ENCODE measurements at regions not wholly inside any gene's neighbourhood (a gene's known extent, or its start where the extent isn't known, plus 50 kb on each side); places are given as distances from the start of the nearest gene placed in this dataset.
A peak's percentile ranks its signal among the peaks of the same experiment; 100 is the strongest.

- Histone ChIP-seq H3K9me3 (ENCODE audit: control insufficient read depth in 1 of 2, low read length in 2 of 2) (no peaks in the 10 kb centered on the region), H3K27me3 (ENCODE audit: low read depth, low read length) (no peaks in the 10 kb centered on the region), H3K27ac (ENCODE audit: low read length) (no peak overlapping the region), H3K4me3 (ENCODE audit: low read depth in 1 of 2, low read length in 2 of 2) (no peak overlapping the region), H3K4me1 (ENCODE audit: control insufficient read depth in 1 of 2, insufficient read depth in 2 of 2, low read length in 2 of 2) (no peaks in the 10 kb centered on the region), H3K36me3 (ENCODE audit: control insufficient read depth in 1 of 2, insufficient read depth in 2 of 2, low read length in 2 of 2) (no peaks in the 10 kb centered on the region)
These were observed 369.6 kb downstream of the PCDH7 start for GRCh38 chr4:31089815-31090214.

DNA sequence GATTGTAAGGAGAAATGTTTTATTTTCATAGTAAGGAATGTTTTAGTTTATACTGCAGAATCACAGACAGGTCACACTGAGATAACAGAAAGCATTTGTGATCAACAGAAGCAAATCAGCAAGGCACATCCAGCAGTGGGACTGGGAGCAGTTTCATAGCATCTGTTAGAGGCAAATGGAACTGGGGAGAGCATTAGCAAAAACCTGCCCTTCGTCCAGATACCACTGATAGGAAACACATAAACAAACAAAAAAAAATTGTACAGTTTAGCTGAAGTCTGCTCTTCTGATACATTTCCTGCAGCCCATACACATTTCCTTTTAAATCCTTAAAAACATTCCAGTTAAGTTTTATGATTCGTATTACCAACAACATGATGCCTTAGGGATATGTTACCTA, 374.3 kb downstream of the PCDH7 start:
- no peaks in the 10 kb centered on the region for H3K36me3 ChIP-seq (ENCODE audit: control insufficient read depth in 1 of 2, insufficient read depth in 2 of 2, low read length in 2 of 2)
- H3K27me3 ChIP-seq (ENCODE audit: low read depth, low read length) = no peaks in the 10 kb centered on the region
- H3K9me3 ChIP-seq (ENCODE audit: control insufficient read depth in 1 of 2, low read length in 2 of 2) = no peaks in the 10 kb centered on the region
- no peak overlapping the region for H3K4me3 ChIP-seq (ENCODE audit: low read depth in 1 of 2, low read length in 2 of 2)
- H3K27ac ChIP-seq (ENCODE audit: low read length) = no peak overlapping the region
- H3K4me1 ChIP-seq (ENCODE audit: control insufficient read depth in 1 of 2, insufficient read depth in 2 of 2, low read length in 2 of 2) = no peaks in the 10 kb centered on the region

DNA sequence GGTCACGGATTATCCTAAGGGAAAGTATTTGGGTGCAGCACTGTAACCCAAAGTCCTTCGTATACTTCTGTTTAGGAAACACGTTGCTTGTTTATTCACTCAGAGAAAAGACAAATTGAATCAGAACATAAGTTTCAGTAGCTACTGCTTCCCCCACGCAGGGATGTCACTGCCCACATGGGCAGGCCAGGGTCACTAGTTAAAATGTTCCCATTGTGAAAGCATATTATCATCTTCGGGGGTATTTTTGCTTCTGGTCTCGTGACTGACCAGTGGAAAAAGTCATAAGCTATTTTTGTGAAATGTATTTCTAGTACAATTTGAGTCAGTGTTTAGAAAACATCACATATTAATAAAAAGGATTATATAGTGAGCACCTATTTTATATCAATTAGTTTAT, 377.8 kb downstream of the PCDH7 start:
- Histone ChIP-seq H3K27ac (ENCODE audit: low read length) (no peak overlapping the region), H3K36me3 (ENCODE audit: control insufficient read depth in 1 of 2, insufficient read depth in 2 of 2, low read length in 2 of 2) (no peaks in the 10 kb centered on the region), H3K9me3 (ENCODE audit: control insufficient read depth in 1 of 2, low read length in 2 of 2) (no peaks in the 10 kb centered on the region), H3K4me3 (ENCODE audit: low read depth in 1 of 2, low read length in 2 of 2) (no peak overlapping the region), H3K4me1 (ENCODE audit: control insufficient read depth in 1 of 2, insufficient read depth in 2 of 2, low read length in 2 of 2) (no peaks in the 10 kb centered on the region), H3K27me3 (ENCODE audit: low read depth, low read length) (no peaks in the 10 kb centered on the region)

GRCh38 chr4:31100536-31100935, 380.4 kb downstream of the PCDH7 start:
- no peaks in the 10 kb centered on the region for H3K36me3 ChIP-seq (ENCODE audit: control insufficient read depth in 1 of 2, insufficient read depth in 2 of 2, low read length in 2 of 2)
- H3K27me3 ChIP-seq (ENCODE audit: low read depth, low read length) = no peaks in the 10 kb centered on the region
- peaks cover 0 to 6% of the 10 kb centered on the region in 2 donors for H3K4me1 ChIP-seq (ENCODE audit: control insufficient read depth in 1 of 2, insufficient read depth in 2 of 2, low read length in 2 of 2)
- H3K9me3 ChIP-seq (ENCODE audit: control insufficient read depth in 1 of 2, low read length in 2 of 2) = no peaks in the 10 kb centered on the region
- H3K27ac ChIP-seq (ENCODE audit: low read length) = no peak overlapping the region
- H3K4me3 ChIP-seq (ENCODE audit: low read depth in 1 of 2, low read length in 2 of 2) = no peak overlapping the region

- no peak overlapping the region for H3K27ac ChIP-seq (ENCODE audit: low read length)
- no peaks in the 10 kb centered on the region for H3K9me3 ChIP-seq (ENCODE audit: control insufficient read depth in 1 of 2, low read length in 2 of 2)
These were observed 383.9 kb downstream of the PCDH7 start for GRCh38 chr4:31104043-31104442.

GRCh38 chr4:31104577-31104976, 384.4 kb downstream of the PCDH7 start:
- no peaks in the 10 kb centered on the region for H3K27me3 ChIP-seq (ENCODE audit: low read depth, low read length)
- H3K4me3 ChIP-seq (ENCODE audit: low read depth in 1 of 2, low read length in 2 of 2) = no peak overlapping the region
- no peak overlapping the region for H3K27ac ChIP-seq (ENCODE audit: low read length)
- no peaks in the 10 kb centered on the region for H3K9me3 ChIP-seq (ENCODE audit: control insufficient read depth in 1 of 2, low read length in 2 of 2)
- H3K4me1 ChIP-seq (ENCODE audit: control insufficient read depth in 1 of 2, insufficient read depth in 2 of 2, low read length in 2 of 2) = peaks cover 0 to 6% of the 10 kb centered on the region in 2 donors
- H3K36me3 ChIP-seq (ENCODE audit: control insufficient read depth in 1 of 2, insufficient read depth in 2 of 2, low read length in 2 of 2) = no peaks in the 10 kb centered on the region

More at GRCh38 chr4:31104043-31104442, 383.9 kb downstream of the PCDH7 start:
- Histone ChIP-seq H3K4me1 (ENCODE audit: control insufficient read depth in 1 of 2, insufficient read depth in 2 of 2, low read length in 2 of 2) (peaks cover 0 to 6% of the 10 kb centered on the region in 2 donors), H3K36me3 (ENCODE audit: control insufficient read depth in 1 of 2, insufficient read depth in 2 of 2, low read length in 2 of 2) (no peaks in the 10 kb centered on the region), H3K27me3 (ENCODE audit: low read depth, low read length) (no peaks in the 10 kb centered on the region), H3K4me3 (ENCODE audit: low read depth in 1 of 2, low read length in 2 of 2) (no peak overlapping the region)

GRCh38 chr4:31106419-31106818, 386.2 kb downstream of the PCDH7 start:
- no peaks in the 10 kb centered on the region for H3K36me3 ChIP-seq (ENCODE audit: control insufficient read depth in 1 of 2, insufficient read depth in 2 of 2, low read length in 2 of 2)
- peaks cover 0 to 6% of the 10 kb centered on the region in 2 donors for H3K4me1 ChIP-seq (ENCODE audit: control insufficient read depth in 1 of 2, insufficient read depth in 2 of 2, low read length in 2 of 2)
- H3K27me3 ChIP-seq (ENCODE audit: low read depth, low read length) = no peaks in the 10 kb centered on the region
- H3K9me3 ChIP-seq (ENCODE audit: control insufficient read depth in 1 of 2, low read length in 2 of 2) = no peaks in the 10 kb centered on the region
- H3K4me3 ChIP-seq (ENCODE audit: low read depth in 1 of 2, low read length in 2 of 2) = no peak overlapping the region
- H3K27ac ChIP-seq (ENCODE audit: low read length) = no peak overlapping the region

DNA sequence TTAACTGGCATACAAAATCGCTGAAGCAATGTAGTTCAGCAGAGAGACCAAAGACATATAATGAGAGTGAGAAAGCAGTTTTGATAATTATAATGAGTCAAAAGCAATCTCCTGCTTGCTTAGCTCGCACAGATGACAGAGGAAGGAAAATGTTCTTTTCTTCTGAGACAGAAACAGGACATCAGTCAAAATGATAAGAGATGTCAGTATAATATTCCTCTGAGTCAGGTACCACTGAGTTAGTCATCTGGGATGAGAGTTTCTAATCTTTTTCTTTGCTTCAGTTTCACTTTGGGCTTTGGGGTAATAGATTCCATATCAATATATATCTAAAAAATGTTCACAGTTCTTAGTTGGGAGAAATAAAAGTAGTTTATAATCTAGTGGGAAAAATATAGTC, 387.2 kb downstream of the PCDH7 start:
- H3K27me3 ChIP-seq (ENCODE audit: low read depth, low read length) = no peaks in the 10 kb centered on the region
- H3K36me3 ChIP-seq (ENCODE audit: control insufficient read depth in 1 of 2, insufficient read depth in 2 of 2, low read length in 2 of 2) = no peaks in the 10 kb centered on the region
- H3K27ac ChIP-seq (ENCODE audit: low read length) = no peak overlapping the region
- H3K4me3 ChIP-seq (ENCODE audit: low read depth in 1 of 2, low read length in 2 of 2) = no peak overlapping the region
- H3K9me3 ChIP-seq (ENCODE audit: control insufficient read depth in 1 of 2, low read length in 2 of 2) = no peaks in the 10 kb centered on the region
- H3K4me1 ChIP-seq (ENCODE audit: control insufficient read depth in 1 of 2, insufficient read depth in 2 of 2, low read length in 2 of 2) = peaks cover 0 to 6% of the 10 kb centered on the region in 2 donors

GRCh38 chr4:31108762-31109161, 388.6 kb downstream of the PCDH7 start:
- Histone ChIP-seq H3K4me1 (ENCODE audit: control insufficient read depth in 1 of 2, insufficient read depth in 2 of 2, low read length in 2 of 2) (peaks cover 0 to 5% of the 10 kb centered on the region in 2 donors), H3K27me3 (ENCODE audit: low read depth, low read length) (no peaks in the 10 kb centered on the region), H3K4me3 (ENCODE audit: low read depth in 1 of 2, low read length in 2 of 2) (no peak overlapping the region)

GRCh38 chr4:31111790-31112189, 391.6 kb downstream of the PCDH7 start:
- no peak overlapping the region for H3K27ac ChIP-seq (ENCODE audit: low read length)
- no peaks in the 10 kb centered on the region for H3K9me3 ChIP-seq (ENCODE audit: control insufficient read depth in 1 of 2, low read length in 2 of 2)
- no peaks in the 10 kb centered on the region for H3K27me3 ChIP-seq (ENCODE audit: low read depth, low read length)
- no peak overlapping the region for H3K4me3 ChIP-seq (ENCODE audit: low read depth in 1 of 2, low read length in 2 of 2)
- no peaks in the 10 kb centered on the region for H3K36me3 ChIP-seq (ENCODE audit: control insufficient read depth in 1 of 2, insufficient read depth in 2 of 2, low read length in 2 of 2)
- H3K4me1 ChIP-seq (ENCODE audit: control insufficient read depth in 1 of 2, insufficient read depth in 2 of 2, low read length in 2 of 2) = no peaks in the 10 kb centered on the region

More at GRCh38 chr4:31108762-31109161, 388.6 kb downstream of the PCDH7 start:
- Histone ChIP-seq H3K9me3 (ENCODE audit: control insufficient read depth in 1 of 2, low read length in 2 of 2) (no peaks in the 10 kb centered on the region), H3K27ac (ENCODE audit: low read length) (no peak overlapping the region), H3K36me3 (ENCODE audit: control insufficient read depth in 1 of 2, insufficient read depth in 2 of 2, low read length in 2 of 2) (no peaks in the 10 kb centered on the region)

- Histone ChIP-seq H3K27ac (ENCODE audit: low read length) (no peak overlapping the region), H3K36me3 (ENCODE audit: control insufficient read depth in 1 of 2, insufficient read depth in 2 of 2, low read length in 2 of 2) (no peaks in the 10 kb centered on the region), H3K9me3 (ENCODE audit: control insufficient read depth in 1 of 2, low read length in 2 of 2) (no peaks in the 10 kb centered on the region), H3K4me3 (ENCODE audit: low read depth in 1 of 2, low read length in 2 of 2) (no peak overlapping the region), H3K27me3 (ENCODE audit: low read depth, low read length) (no peaks in the 10 kb centered on the region), H3K4me1 (ENCODE audit: control insufficient read depth in 1 of 2, insufficient read depth in 2 of 2, low read length in 2 of 2) (no peaks in the 10 kb centered on the region)
These were observed 394.6 kb downstream of the PCDH7 start for GRCh38 chr4:31114816-31115215.

DNA sequence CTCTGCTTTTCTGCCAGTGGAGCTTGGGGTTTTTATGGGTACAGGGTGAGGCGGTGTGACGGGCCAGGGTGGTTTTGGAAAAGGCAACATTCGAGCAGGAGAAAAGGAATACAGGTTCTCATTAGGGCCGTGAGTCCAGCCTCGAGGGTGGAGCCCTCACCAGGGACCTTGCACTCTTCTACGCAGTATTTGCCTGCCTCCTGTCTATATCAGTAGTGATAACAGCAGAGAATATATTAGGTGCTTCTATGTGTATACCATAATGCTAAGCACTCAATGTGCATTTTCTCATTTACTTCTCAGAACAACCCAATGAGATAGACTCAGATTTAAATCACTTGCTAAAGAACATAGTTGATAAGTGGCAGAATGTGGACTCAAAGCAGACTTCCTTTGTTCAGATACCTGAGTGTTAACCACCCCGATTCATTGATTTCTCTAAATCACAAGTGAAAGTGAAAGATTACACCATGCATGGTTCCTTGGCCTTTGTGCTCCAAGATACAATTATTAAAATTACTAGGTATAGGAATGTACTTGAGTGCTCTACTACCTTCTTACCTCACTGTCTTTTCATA, 403.9 kb downstream of the PCDH7 start:
- H3K4me1 ChIP-seq (ENCODE audit: control insufficient read depth in 1 of 2, insufficient read depth in 2 of 2, low read length in 2 of 2) = no peaks in the 10 kb centered on the region
- peak overlapping the region in 1 of 2 donors; percentile 40 for H3K4me3 ChIP-seq (ENCODE audit: low read depth in 1 of 2, low read length in 2 of 2)
- H3K27ac ChIP-seq (ENCODE audit: low read length) = no peak overlapping the region
- H3K9me3 ChIP-seq (ENCODE audit: control insufficient read depth in 1 of 2, low read length in 2 of 2) = no peaks in the 10 kb centered on the region
- no peaks in the 10 kb centered on the region for H3K36me3 ChIP-seq (ENCODE audit: control insufficient read depth in 1 of 2, insufficient read depth in 2 of 2, low read length in 2 of 2)
- H3K27me3 ChIP-seq (ENCODE audit: low read depth, low read length) = no peaks in the 10 kb centered on the region
